ENCODE measurements at regions not wholly inside any gene's neighbourhood (a gene's known extent, or its start where the extent isn't known, plus 50 kb on each side); places are given as distances from the start of the nearest gene placed in this dataset.

DNA sequence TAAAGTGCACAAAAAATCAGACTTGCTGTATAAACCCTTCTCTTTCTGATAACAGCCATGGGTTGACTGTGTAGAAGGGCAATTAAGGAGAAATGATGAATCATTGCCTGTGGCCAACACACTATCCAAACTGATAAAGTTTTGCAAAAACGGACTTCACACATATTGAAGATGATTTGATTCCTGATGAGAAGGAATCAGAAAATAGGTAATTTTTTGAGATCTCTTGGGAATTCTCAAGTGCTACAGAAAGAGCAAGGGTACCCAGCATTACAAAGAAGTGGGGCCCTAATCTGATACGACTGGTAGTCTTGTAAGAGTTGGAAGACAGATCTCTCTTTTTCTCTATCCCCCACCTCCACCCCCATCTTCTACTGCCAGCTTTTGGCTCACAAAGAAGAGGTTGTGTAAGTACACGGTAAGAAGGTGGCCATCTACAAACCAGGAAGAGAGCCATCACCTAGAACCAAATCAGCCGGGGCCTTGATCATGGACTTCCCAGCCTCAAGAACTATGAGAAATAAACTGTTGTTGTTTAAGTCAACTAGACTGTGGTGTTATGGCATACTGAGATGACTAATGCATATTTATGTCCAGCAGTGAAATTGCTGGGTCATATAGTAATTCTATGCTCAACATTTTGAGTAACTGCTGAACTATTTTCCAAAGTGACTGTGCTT is 254.7 kb downstream of the EDEM1 start (continued):
- TF ChIP-seq, protein P1, sequence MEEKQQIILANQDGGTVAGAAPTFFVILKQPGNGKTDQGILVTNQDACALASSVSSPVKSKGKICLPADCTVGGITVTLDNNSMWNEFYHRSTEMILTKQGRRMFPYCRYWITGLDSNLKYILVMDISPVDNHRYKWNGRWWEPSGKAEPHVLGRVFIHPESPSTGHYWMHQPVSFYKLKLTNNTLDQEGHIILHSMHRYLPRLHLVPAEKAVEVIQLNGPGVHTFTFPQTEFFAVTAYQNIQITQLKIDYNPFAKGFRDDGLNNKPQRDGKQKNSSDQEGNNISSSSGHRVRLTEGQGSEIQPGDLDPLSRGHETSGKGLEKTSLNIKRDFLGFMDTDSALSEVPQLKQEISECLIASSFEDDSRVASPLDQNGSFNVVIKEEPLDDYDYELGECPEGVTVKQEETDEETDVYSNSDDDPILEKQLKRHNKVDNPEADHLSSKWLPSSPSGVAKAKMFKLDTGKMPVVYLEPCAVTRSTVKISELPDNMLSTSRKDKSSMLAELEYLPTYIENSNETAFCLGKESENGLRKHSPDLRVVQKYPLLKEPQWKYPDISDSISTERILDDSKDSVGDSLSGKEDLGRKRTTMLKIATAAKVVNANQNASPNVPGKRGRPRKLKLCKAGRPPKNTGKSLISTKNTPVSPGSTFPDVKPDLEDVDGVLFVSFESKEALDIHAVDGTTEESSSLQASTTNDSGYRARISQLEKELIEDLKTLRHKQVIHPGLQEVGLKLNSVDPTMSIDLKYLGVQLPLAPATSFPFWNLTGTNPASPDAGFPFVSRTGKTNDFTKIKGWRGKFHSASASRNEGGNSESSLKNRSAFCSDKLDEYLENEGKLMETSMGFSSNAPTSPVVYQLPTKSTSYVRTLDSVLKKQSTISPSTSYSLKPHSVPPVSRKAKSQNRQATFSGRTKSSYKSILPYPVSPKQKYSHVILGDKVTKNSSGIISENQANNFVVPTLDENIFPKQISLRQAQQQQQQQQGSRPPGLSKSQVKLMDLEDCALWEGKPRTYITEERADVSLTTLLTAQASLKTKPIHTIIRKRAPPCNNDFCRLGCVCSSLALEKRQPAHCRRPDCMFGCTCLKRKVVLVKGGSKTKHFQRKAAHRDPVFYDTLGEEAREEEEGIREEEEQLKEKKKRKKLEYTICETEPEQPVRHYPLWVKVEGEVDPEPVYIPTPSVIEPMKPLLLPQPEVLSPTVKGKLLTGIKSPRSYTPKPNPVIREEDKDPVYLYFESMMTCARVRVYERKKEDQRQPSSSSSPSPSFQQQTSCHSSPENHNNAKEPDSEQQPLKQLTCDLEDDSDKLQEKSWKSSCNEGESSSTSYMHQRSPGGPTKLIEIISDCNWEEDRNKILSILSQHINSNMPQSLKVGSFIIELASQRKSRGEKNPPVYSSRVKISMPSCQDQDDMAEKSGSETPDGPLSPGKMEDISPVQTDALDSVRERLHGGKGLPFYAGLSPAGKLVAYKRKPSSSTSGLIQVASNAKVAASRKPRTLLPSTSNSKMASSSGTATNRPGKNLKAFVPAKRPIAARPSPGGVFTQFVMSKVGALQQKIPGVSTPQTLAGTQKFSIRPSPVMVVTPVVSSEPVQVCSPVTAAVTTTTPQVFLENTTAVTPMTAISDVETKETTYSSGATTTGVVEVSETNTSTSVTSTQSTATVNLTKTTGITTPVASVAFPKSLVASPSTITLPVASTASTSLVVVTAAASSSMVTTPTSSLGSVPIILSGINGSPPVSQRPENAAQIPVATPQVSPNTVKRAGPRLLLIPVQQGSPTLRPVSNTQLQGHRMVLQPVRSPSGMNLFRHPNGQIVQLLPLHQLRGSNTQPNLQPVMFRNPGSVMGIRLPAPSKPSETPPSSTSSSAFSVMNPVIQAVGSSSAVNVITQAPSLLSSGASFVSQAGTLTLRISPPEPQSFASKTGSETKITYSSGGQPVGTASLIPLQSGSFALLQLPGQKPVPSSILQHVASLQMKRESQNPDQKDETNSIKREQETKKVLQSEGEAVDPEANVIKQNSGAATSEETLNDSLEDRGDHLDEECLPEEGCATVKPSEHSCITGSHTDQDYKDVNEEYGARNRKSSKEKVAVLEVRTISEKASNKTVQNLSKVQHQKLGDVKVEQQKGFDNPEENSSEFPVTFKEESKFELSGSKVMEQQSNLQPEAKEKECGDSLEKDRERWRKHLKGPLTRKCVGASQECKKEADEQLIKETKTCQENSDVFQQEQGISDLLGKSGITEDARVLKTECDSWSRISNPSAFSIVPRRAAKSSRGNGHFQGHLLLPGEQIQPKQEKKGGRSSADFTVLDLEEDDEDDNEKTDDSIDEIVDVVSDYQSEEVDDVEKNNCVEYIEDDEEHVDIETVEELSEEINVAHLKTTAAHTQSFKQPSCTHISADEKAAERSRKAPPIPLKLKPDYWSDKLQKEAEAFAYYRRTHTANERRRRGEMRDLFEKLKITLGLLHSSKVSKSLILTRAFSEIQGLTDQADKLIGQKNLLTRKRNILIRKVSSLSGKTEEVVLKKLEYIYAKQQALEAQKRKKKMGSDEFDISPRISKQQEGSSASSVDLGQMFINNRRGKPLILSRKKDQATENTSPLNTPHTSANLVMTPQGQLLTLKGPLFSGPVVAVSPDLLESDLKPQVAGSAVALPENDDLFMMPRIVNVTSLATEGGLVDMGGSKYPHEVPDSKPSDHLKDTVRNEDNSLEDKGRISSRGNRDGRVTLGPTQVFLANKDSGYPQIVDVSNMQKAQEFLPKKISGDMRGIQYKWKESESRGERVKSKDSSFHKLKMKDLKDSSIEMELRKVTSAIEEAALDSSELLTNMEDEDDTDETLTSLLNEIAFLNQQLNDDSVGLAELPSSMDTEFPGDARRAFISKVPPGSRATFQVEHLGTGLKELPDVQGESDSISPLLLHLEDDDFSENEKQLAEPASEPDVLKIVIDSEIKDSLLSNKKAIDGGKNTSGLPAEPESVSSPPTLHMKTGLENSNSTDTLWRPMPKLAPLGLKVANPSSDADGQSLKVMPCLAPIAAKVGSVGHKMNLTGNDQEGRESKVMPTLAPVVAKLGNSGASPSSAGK (IDR thresholded peaks at IDR 0.05), result peak; percentile 36; the same call in 1 of the 2 replicates
- TF ChIP-seq ARHGAP35 (IDR thresholded peaks at IDR 0.05; ENCODE audit: partially characterized antibody) (no peak), NFE2L1 (tag; IDR thresholded peaks at IDR 0.05; ENCODE audit: borderline replicate concordance, low read depth) (peak; percentile 50; the same call in 1 of the 2 replicates), NFE2 (IDR thresholded peaks at IDR 0.05; ENCODE audit: low read depth) (peak; percentile 97), ATF1 (CRISPR knock-in tag; IDR thresholded peaks at IDR 0.05) (no peak), ATF1 (tag; IDR thresholded peaks at IDR 0.05) (0 out of 2 replicates have a peak, but pooled peaks have one; percentile 21), RNF2 (IDR thresholded peaks at IDR 0.05) (peak; percentile 63; the same call in 1 of the 2 replicates), STAG1 (CRISPR knock-in tag; IDR thresholded peaks at IDR 0.05; ENCODE audit: borderline replicate concordance) (no peak), MXI1 (IDR thresholded peaks at IDR 0.05; ENCODE audit: low read depth, low read length) (no peak), FIP1L1 (IDR thresholded peaks at IDR 0.05; ENCODE audit: low read depth, low read length, poor library complexity, severe bottlenecking) (no peak), CEBPB (tag; IDR thresholded peaks at IDR 0.05) (no peak; the same call in 1 of the 2 replicates), TCF3 (CRISPR knock-in tag; IDR thresholded peaks at IDR 0.05) (peak; percentile 54), HIVEP1 (CRISPR knock-in tag; IDR thresholded peaks at IDR 0.05) (no peak), KLF6 (CRISPR knock-in tag; IDR thresholded peaks at IDR 0.05; ENCODE audit: borderline replicate concordance) (no peak)
- TF ChIP-seq, protein P2, sequence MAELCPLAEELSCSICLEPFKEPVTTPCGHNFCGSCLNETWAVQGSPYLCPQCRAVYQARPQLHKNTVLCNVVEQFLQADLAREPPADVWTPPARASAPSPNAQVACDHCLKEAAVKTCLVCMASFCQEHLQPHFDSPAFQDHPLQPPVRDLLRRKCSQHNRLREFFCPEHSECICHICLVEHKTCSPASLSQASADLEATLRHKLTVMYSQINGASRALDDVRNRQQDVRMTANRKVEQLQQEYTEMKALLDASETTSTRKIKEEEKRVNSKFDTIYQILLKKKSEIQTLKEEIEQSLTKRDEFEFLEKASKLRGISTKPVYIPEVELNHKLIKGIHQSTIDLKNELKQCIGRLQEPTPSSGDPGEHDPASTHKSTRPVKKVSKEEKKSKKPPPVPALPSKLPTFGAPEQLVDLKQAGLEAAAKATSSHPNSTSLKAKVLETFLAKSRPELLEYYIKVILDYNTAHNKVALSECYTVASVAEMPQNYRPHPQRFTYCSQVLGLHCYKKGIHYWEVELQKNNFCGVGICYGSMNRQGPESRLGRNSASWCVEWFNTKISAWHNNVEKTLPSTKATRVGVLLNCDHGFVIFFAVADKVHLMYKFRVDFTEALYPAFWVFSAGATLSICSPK (IDR thresholded peaks at IDR 0.05; ENCODE audit: borderline replicate concordance), result no peak
